ENCODE measurements at regions not wholly inside any gene's neighbourhood (a gene's known extent, or its start where the extent isn't known, plus 50 kb on each side); places are given as distances from the start of the nearest gene placed in this dataset.

DNA sequence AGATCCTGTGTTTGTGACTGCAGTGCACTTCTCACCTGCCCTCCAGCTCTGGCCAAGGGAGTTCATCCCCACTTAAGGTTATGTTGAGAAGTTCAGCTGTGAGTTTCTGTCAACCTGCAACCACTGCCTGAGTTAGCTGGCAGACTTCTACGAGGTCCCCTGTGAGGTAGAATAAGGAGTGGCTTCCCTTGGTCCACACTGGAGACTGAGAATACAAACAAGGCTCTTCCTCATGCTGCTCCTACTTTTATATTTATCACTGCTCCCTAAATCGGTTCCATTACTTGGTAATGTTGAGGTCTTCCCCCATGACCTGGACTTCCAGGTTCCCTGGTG, 353.2 kb upstream of the CWC22 start:
- no peak overlapping the region for H3K9ac ChIP-seq
- no peaks in the 10 kb centered on the region for H3K36me3 ChIP-seq (ENCODE audit: control insufficient read depth, insufficient read depth, low read length)
- H3K9me3 ChIP-seq (ENCODE audit: control insufficient read depth, low read length): no peaks in the 10 kb centered on the region
- no peak overlapping the region for H2AFZ ChIP-seq
- H3K4me1 ChIP-seq: peaks cover 6% of the 10 kb centered on the region
- TF ChIP-seq, protein P1, sequence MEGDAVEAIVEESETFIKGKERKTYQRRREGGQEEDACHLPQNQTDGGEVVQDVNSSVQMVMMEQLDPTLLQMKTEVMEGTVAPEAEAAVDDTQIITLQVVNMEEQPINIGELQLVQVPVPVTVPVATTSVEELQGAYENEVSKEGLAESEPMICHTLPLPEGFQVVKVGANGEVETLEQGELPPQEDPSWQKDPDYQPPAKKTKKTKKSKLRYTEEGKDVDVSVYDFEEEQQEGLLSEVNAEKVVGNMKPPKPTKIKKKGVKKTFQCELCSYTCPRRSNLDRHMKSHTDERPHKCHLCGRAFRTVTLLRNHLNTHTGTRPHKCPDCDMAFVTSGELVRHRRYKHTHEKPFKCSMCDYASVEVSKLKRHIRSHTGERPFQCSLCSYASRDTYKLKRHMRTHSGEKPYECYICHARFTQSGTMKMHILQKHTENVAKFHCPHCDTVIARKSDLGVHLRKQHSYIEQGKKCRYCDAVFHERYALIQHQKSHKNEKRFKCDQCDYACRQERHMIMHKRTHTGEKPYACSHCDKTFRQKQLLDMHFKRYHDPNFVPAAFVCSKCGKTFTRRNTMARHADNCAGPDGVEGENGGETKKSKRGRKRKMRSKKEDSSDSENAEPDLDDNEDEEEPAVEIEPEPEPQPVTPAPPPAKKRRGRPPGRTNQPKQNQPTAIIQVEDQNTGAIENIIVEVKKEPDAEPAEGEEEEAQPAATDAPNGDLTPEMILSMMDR (IDR thresholded peaks at IDR 0.05): no peak
- H3K27me3 ChIP-seq (ENCODE audit: control insufficient read depth, insufficient read depth, low read length): no peaks in the 10 kb centered on the region
- no peaks in the 10 kb centered on the region for H3K79me2 ChIP-seq
- H3K4me3 ChIP-seq (ENCODE audit: low read depth, low read length): no peak overlapping the region
- no peak overlapping the region for H3K27ac ChIP-seq
- H3K4me2 ChIP-seq (ENCODE audit: low read length): no peak overlapping the region

DNA sequence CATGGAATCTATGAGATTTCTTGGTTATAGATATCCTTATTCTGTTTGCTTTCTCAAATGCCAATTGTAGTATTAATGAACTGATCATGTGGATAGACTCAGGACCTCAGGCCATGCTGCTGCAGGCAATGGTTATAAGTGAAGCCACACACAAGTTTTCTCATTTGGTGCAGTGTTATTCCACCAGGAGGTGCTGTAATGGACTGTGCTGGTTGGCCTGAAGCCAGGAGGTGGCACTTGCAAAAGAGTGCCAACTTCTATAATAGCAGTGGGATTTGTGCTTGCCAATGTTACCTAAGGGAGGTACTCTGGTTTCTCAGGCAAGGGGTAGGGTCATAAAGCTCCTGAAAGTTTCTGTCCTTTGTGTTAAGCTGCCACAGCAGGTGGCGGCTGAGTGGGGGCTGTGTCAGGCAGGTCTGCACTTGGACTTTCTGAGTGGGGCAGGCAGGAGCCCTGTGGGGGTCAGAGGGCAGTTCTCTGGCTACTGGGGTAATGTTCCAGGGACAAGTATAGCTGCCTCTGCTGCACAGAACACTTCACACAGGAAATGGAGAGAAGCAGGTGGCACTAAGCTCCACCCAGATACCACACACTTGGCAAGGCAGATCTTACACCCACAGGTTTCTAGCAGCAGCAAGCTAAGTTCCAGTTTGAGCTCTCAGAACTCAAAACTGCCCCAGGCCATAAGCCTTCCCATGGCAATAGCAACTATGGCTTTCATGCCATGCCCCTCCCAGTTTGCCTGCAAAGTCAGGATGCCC, 352.6 kb upstream of the CWC22 start:
- Histone ChIP-seq H3K79me2 (no peaks in the 10 kb centered on the region), H2AFZ (no peak overlapping the region), H3K27ac (no peak overlapping the region), H3K4me3 (ENCODE audit: low read depth, low read length) (no peak overlapping the region), H3K9me3 (ENCODE audit: control insufficient read depth, low read length) (no peaks in the 10 kb centered on the region), H3K36me3 (ENCODE audit: control insufficient read depth, insufficient read depth, low read length) (no peaks in the 10 kb centered on the region), H3K4me2 (ENCODE audit: low read length) (no peak overlapping the region), H3K4me1 (peaks cover 4% of the 10 kb centered on the region), H3K27me3 (ENCODE audit: control insufficient read depth, insufficient read depth, low read length) (no peaks in the 10 kb centered on the region), H3K9ac (no peak overlapping the region)
- TF ChIP-seq, protein P1 (IDR thresholded peaks at IDR 0.05): peak; percentile 17

DNA sequence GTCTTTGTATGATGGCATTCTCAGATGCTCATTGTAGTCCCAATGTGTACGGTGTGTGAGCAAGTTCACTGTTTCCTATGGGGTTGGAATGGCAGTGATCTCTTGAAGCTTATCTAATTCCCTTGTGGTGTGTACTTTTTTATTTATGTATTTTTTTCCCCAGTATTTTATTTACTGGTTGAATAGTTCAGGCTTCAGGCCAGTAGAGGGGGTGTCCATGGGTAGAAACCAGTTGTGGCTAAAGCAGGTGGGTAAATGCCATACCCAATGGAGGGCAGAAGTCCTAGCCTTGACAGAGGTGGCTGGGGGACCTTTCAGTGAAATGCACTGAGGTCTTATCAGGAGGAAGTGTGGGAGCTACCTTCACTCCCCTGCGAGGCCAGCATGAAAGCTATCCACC, 351.4 kb upstream of the CWC22 start:
- Histone ChIP-seq H3K27me3 (ENCODE audit: control insufficient read depth, insufficient read depth, low read length) (no peaks in the 10 kb centered on the region), H3K79me2 (no peaks in the 10 kb centered on the region), H3K4me1 (no peaks in the 10 kb centered on the region), H3K9me3 (ENCODE audit: control insufficient read depth, low read length) (no peaks in the 10 kb centered on the region), H3K27ac (no peak overlapping the region), H3K36me3 (ENCODE audit: control insufficient read depth, insufficient read depth, low read length) (no peaks in the 10 kb centered on the region), H3K4me3 (ENCODE audit: low read depth, low read length) (no peak overlapping the region), H3K9ac (no peak overlapping the region), H2AFZ (no peak overlapping the region), H3K4me2 (ENCODE audit: low read length) (no peak overlapping the region)
- TF ChIP-seq, protein P1 (IDR thresholded peaks at IDR 0.05): no peak

DNA sequence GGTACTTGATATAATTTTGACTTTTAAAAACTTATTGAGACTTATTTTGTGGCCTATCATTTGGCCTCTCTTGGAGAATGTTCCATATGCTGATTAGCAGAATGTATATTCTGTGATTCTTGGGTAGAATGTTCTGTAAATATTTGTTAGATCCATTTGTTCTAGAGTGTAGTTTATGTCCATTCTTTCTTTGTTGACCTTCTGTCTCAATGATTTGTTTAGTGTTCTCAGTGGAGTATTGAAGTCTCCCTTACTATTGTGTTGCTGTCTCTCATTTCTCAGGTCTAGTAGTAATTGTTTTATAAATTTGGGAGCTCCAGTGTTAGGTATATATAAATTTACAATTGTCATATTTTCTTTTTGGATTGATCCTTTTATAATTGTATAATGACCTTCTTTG, 349.6 kb upstream of the CWC22 start:
- TF ChIP-seq, protein P1 (IDR thresholded peaks at IDR 0.05): no peak
- H3K27me3 ChIP-seq (ENCODE audit: control insufficient read depth, insufficient read depth, low read length): no peaks in the 10 kb centered on the region
- no peak overlapping the region for H3K27ac ChIP-seq
- no peaks in the 10 kb centered on the region for H3K9me3 ChIP-seq (ENCODE audit: control insufficient read depth, low read length)
- no peaks in the 10 kb centered on the region for H3K4me1 ChIP-seq
- H3K36me3 ChIP-seq (ENCODE audit: control insufficient read depth, insufficient read depth, low read length): no peaks in the 10 kb centered on the region
- no peak overlapping the region for H3K4me3 ChIP-seq (ENCODE audit: low read depth, low read length)
- H3K4me2 ChIP-seq (ENCODE audit: low read length): no peak overlapping the region
- H3K9ac ChIP-seq: no peak overlapping the region
- no peak overlapping the region for H2AFZ ChIP-seq
- H3K79me2 ChIP-seq: no peaks in the 10 kb centered on the region

DNA sequence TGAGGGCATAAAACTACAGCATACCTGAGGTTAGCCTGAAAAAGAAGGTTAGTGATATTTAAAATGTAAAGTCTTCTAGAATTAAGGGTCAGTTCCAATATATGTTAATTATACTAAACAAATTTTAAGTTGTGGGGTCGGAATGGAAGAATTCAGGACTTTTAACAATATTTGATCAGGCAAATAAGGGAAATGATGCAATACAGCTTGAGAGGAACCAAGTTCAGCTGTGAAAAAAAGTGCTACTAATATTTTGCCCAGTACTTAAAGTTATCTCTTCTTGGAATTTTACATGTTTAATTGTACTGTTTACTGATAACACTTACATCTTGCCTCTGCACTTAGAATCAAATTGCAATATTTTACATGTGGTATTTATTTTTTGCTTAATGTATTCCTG, 345.5 kb upstream of the CWC22 start:
- Histone ChIP-seq H3K9ac (no peak overlapping the region), H3K27me3 (ENCODE audit: control insufficient read depth, insufficient read depth, low read length) (no peaks in the 10 kb centered on the region), H2AFZ (peak overlapping the region; percentile 43), H3K4me1 (no peaks in the 10 kb centered on the region), H3K36me3 (ENCODE audit: control insufficient read depth, insufficient read depth, low read length) (no peaks in the 10 kb centered on the region), H3K9me3 (ENCODE audit: control insufficient read depth, low read length) (no peaks in the 10 kb centered on the region), H3K4me2 (ENCODE audit: low read length) (no peak overlapping the region), H3K27ac (no peak overlapping the region), H3K79me2 (no peaks in the 10 kb centered on the region), H3K4me3 (ENCODE audit: low read depth, low read length) (no peak overlapping the region)
- TF ChIP-seq, protein P1 (IDR thresholded peaks at IDR 0.05): no peak

Data from parathyroid adenoma (tissue), 2 donors.